Lower leg skin (tissue), 3 donors: ENCODE measurements at regions not wholly inside any gene's neighbourhood (a gene's known extent, or its start where the extent isn't known, plus 50 kb on each side); places are given as distances from the start of the nearest gene placed in this dataset.
"Not testable (repeated sequence)": the region's sequence is repeated elsewhere in the genome, so short reads cannot be mapped to it uniquely, and the experiment has no call there.

ENCODE experiments used
- CTCF ChIP-seq, 3 donors: fragments of 450-650 bp; IDR thresholded peaks; one replicate each; pipeline ENCODE4 v1.5.1; 2016; ENCODE audit warnings: antibody characterized with exemption in 3 of 3, mild to moderate bottlenecking in 3 of 3, moderate library complexity in 2 of 3
- POLR2A ChIP-seq, 2 donors: fragments of 450-650 bp; IDR thresholded peaks; one replicate each; pipeline ENCODE4 v1.6.1; 2016 to 2017; ENCODE audit warnings: antibody characterized with exemption in 2 of 2, mild to moderate bottlenecking in 1 of 2, moderate library complexity in 1 of 2

GRCh38 chr17:26982563-26982962 is 311.4 kb upstream of the WSB1 start:
- TF ChIP-seq CTCF, POLR2A (IDR thresholded peaks at IDR 0.05): not testable (repeated sequence)
